DMS 273 treated with DMSO at 0.1 percent for 48 hours (cell line): ENCODE measurements at regions not wholly inside any gene's neighbourhood (a gene's known extent, or its start where the extent isn't known, plus 50 kb on each side); places are given as distances from the start of the nearest gene placed in this dataset.
"Not testable (repeated sequence)": the region's sequence is repeated elsewhere in the genome, so short reads cannot be mapped to it uniquely, and the experiment has no call there.

ENCODE experiments used
- DNase-seq: peaks from one replicate; lab custom pipeline; 2025; lab: John Stamatoyannopoulos, UW

DNA sequence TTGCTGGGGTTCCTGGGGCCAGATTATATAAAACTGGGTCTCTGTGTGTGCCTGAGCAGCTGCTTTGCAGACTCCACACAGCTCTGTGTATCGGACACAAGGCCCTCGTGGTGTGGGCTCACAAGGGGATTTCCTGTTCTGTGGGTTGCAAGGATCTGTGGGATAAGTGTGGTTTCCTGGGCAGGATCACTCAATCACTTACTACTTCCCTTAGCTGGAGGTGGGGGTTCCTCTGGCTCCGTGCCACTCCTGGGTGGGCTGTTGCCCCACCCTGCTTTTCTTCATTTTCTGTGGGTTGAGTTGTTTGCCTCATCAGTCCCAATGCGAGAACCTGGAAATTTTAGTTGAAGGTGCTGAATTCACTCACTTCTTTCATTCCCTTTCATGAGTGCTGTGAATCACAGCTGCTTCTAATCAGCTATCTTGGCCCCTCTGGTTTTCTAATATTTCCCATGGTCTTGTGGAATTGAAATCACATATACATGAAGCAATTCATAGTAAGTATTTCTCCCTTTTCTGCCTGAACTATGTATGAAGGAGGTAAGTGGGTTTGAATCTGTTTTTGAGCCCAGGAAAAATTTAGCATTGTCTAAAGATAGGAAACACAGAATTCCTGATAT, 196.3 kb downstream of the DCDC2C start:
- DNase-seq = no peak

DNA sequence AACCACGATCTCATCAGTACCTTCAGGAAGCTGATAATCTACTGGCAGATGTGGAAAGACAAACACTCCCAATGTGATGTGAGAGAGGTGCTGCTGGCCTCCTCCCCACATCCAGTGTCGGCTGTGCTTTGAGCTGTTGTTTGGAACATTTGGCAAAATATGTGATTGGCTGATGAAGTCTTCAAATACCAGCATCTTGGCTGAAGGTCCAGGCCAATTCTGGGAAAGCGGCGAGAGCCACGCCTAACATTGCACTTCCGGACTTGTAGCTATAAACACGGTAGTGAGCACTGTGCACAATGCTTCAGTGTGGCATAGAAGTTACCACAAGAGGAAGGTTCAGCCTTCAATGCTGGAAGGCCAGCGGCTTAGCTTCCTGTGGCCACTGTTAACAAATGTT, 198.8 kb downstream of the DCDC2C start:
- DNase-seq = no peak

DNA sequence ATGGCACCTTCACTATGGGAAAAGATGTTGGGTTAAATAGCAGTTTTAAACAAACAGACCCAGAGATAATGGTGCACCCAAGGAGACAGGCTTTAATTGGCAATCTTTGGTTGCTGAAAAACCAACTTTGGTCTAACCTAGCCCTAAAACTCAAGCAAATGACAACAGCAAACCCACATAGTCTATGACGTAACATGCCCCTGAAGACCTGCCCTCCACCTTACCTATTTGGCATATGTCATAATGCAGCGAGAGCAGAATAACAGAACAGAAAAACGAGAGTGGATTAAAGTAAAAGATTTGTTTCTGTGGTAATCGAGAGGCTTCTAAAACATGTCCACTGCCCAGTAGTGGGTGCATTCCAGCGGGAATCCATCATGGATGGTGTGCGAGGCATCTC, 200.7 kb downstream of the DCDC2C start:
- no peak for DNase-seq

DNA sequence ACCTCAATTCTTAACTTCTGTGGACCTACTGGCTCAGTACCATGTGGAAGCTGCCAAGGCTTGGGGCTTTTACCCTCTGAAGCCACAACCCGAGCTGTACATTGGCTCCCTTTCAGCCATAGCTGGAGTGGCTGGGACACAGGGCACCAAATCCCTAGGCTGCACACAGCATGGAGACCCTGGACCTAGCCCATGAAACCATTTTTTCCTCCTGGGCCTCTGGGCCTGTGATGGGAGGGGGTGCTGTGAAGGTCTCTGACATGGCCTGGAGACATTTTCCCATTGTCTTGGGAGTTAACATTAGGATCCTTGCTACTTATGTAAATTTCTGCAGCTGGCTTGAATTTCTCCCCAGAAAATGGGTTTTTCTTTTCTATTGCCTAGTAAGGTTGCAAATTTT, 205.1 kb downstream of the DCDC2C start:
- not testable (repeated sequence) for DNase-seq

DNA sequence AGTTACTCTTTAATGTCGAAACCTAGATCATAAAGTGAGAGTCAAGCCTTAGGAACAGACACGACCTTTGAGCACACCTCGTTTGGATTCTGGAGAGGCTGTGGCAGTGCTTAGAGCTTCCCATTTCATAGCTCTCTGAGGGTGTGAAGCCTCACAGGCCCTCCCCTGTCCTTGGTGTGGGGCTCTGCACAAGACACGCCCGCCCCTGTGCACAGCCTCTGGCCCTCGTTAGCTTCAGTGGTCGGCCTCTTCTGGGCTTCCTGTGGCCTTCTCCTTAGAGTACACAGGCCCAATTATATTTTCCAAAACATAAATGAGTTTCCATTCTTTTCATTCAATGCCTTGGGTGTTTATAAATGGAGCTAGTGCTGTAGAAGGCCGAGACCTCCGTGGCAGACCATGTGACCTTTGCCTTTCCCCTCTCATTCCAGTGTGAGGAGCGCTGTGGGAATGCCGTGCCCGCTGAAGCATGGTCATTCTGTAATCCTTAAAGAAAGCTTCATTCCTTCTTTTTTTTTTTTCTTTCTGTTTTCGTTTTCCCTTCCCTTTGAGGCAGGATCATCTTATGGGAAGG, 208.6 kb downstream of the DCDC2C start:
- no peak for DNase-seq

DNA sequence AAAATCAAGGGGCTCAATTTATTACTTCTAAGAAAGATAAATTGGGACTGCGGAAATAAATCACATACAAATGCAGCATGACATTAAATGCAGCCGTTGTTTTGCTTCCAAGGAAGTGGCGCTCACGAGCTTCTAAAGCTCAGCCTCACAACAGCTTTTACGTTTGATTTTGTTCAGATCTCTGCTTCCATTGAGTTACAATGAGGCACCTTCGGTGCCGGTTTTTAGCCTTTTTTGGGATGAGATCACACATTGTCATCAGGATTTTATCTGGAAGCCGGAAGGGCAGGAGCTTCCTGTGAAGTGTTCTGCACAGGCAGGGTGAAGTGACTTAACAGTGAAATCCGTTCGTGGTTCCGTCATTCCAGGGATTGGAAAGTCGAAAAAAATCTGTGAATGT, 209.8 kb downstream of the DCDC2C start:
- DNase-seq = no peak

DNA sequence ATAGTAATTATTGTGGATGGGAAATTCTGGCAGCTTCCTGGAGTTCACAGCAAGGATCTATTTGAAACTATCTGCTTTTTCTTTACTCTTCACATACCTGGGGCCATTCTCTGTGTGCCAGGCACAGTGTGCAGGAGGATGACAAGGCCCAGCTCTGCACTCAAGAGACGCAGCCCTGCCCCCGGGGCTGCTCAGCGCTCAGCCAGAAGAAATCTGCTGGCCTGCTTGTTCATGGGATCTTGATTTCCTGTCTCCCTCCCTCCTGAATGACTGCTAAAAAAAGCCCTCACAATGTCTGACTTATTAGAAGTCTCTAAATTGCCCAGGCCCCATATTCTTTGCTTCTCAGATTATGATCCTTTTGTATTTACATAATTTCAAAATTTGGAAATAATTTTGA, 210.9 kb downstream of the DCDC2C start:
- no peak for DNase-seq

DNA sequence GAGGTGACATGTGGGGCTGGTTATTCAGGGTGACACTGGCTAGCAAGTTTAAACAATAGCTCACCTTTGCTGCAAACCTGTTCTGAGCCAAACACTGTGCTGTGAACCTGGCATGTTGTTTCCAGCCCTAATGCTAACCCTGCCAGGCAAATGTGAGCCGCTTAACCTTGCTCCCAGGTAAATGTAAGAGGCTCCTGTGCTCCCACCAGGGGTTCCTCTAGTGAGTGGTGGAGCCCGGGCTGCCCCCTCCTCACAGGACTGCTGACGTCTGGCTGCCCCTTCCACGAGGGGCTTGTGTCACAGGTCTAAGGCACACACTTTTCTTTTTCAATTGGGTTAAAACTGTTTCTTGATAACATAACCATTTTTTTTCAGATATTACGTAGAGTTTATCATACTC, 223.7 kb downstream of the DCDC2C start:
- no peak for DNase-seq

DNA sequence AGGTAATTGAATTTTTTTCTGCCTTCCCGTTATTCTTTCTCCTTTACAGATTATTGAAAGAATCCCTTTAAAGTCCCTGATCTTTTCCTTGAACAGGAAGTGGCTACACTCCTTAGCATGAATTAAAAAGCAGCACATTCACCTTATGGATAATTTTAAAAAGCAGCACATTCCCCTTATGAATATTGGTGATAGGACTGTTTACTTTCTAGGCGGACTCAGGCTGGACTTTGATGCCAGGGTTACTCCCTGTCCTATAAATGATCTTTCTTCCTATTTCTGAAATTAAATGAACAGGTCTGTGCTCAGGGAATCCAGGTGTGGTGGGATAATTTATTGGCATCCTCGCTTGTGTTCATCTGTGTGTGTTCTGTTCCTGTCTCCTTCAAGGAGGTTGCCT, 226.0 kb downstream of the DCDC2C start:
- no peak for DNase-seq

DNA sequence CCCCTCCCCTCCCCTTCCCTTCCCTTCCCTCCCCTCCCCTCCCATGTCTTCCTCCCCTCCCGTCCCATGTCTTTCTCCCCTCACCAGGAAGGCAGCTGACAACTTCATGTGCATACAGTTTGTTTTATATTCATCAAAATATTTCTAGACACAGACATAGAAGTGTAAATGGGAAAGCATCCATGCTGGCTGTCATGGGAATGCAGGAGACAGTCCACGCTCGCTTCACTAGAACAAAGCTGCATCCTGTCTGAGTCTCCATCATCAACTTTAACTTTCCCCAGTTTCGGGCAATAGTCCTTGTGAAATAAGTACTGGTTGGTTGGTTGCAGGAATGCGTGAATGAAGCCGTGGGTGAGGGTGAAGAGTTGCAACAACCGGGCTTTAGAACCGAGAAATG, 226.9 kb downstream of the DCDC2C start:
- DNase-seq = no peak

DNA sequence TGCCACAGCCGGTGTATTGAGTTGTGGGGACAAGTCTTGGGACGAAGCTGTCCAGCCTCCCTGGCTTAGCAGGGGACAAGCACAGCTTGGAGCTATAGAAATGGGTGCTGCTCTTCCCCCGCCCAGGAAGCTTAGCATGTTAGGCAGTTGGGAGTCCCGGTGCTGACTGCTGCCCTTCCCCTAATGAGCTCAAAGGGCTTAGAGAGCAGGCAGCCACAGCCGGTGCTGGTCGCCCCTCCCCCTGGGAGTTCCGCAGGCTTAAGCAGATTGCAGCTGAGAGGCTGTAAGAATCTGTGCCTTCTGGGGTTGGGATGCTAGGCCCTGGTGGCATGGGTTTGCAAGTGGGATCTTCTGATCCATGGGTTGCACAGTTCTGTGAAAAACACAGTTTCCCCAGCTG, 237.3 kb downstream of the DCDC2C start:
- DNase-seq = no peak

DNA sequence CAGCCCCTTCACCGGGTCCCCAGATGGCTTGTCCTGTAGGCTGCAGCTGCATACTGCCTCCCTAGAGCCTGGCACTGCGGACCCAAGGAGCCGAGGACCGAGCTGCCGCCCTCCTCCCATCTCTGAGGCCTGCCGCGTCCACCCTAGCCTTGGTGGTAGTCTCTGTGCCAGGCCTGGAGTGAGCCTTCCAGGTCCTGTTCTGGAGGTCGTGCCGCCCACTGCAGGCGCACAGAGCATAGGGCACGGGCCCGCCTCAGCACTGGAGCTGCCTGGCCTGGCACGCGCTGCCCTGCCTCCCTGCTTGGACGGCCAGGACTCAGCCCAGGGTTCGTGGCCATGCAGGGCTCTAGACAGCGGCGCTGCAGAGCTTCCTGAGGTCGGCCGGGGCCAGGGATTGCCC, 239.5 kb downstream of the DCDC2C start:
- no peak for DNase-seq

DNA sequence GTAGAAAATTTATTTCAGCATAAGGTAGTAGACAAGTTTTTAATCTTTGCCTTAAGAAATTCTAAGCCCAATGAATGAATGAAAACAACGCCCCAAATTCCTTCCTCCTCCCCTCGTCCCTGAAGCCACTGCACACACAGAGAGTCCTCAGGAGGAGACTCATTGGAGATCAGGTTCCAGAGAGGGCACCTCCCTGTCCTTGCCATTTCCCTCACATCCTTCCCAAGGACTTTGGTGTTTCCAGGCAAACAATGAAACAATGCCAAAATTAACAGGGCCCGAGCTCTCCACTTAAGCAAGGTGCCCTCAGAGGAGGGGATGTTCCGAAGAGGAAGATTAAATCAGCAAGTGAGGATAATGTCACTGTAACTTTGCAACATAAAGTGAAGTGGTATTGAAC, 240.7 kb downstream of the DCDC2C start:
- DNase-seq = no peak

DNA sequence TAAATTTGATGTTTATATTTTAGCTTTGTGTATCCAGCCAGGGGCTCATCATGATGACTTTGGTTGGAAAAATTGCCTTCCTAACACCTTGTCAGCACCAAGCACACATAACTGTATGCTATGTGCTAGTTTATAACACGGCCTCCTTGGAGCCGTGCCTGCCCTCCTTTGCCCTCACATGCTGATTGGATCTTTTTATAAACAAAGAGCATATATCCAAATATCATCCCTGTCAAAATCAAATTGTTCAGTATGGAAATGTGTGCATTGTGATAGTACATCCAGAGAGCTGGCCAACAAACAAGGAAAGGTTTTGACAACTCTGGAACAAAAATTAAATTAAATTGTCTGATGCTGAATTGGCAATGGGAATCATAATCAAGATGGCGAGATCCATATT, 241.5 kb downstream of the DCDC2C start:
- no peak for DNase-seq

DNA sequence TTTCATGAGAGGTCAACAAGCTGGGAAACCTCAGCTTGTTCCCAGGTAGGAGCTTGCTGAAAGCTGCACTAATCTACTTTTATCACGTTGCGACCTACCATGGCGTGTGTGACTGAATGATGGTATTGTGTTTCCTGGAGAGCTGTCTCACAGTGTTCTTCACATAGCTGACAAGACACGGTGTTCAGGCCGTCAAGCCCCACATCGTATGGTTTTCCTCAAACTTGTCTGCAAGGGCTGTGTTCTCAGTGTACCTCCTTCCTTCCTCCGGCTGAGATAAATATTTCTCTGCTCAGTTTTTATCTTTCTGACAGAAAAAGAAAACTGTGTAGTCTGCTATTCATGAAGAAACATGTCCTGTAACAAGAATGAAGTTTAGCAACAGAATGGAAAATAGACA, 244.8 kb downstream of the DCDC2C start:
- no peak for DNase-seq

DNA sequence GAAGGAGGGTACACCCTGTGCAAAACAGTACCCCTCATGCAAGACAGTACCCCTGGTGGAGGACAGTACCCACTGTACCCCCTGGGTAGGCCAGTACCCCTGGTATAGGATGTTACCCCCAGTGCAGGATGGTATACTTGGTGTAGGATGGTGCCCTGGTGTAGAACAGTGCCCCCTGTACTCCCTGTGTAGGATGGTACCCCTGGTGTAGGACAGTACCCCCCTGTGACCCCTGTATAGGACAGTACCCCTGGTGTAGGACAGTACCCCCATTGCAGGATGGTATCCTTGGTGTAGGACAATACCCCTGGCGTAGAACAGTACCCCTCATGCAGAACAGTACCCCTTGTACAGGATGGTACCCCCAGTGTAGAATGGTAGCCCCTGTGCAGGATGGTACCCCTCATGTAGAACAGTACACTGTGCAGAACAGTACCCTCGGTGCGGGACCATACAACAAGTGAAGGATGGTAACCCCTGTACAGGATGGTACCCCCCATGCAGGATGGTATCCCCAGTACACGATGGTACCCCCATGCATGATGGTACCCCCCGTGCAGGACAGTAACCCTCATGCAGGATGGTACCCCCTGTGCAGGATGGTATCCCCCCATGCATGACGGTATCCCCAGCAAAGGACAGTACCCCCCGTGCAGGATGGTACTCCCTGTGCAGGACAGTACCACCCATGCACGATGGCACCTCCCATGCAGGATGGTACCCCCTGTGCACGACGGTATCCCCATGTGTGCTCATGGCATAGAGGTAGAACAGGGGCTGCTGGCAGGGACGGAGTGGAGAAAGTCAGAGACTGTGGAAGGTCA, 248.0 kb downstream of the DCDC2C start:
- DNase-seq = no peak

DNA sequence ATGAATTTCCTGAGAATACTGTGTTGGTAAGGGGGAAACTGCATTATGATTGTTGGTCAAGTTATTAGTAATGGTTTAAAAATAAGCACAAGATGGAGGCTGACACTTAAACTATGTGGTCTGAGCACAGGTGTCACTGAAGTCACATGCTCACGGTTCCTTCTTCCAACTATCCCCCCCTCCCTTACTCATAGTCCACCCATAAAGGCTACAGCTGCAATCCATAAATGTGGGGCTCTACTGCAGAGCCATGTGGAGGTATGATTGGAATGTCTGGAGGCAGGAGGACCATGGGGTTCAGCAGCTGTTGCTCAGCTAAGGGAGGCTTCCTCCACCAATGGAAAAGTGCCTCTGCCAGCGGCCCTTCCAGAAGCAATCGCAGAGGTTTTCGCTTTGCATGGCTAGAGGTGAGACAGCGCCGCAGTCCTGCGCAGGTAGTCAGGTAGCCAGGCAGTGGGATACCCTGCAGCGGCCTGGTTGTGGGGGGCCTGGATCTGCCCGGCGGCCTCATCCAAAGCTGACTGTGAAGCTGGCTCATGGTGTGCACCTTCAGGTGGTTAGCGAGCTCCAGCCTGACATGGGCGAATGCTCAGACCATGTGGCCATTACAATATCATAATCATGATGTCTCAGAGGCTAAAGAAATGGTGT, 249.6 kb downstream of the DCDC2C start:
- no peak for DNase-seq

DNA sequence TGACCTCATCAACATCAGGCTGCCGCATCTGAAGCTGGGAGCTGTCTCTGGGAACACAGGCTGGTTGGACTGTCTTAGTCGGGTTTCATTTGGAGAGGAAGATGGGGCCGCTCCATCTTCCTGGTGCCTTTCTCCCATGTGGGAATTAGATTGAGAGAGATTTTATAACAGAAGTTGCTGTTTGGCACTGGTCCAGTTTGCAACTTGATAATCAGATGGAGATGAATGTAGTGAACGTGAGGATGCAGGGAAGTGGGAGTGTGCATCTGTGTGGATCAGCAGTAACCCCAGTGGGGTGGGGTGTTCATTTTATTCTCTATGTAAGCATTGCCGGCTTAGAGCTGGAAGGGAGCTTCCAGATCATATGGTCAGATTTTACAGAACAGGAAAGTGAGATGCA, 250.9 kb downstream of the DCDC2C start:
- no peak for DNase-seq

DNA sequence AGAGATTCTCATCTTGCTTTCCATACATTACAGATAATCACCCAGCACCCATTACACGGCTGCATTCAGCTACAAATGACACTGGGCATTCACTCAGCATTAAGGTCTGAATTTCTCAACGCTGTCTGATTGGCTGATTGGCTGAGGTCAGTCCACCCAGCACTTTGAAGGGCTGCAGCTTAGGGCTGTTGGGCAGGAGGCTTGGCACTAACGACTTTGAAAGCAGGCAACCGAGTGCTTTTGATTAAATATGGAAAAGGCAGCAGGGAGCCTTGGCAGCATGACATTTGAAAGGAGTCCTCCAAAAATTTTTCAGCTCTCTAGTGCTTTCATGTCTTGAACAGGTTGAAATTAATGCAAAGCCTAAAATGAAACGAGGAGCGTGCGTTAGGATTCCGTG, 253.0 kb downstream of the DCDC2C start:
- DNase-seq = no peak

DNA sequence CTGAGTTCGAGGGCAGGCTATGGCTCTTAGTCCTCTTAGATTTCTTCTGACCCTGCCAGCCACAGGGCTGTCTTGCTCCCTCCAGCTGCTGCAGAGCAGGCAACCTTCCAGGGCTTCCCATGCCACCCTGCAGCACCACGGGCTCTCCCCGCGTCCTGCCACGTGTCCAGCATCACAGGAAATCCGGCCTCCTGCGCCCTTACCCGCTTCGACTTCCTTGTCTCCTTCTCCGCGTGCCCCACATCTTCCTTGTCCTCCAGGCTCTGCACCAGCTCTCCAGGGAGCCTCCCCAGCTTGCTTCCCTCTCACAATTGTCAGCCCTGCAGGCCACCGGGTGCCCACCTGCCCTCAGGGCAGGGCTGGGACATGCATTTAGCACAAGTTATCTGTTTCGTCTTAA, 253.5 kb downstream of the DCDC2C start:
- DNase-seq = no peak

DNA sequence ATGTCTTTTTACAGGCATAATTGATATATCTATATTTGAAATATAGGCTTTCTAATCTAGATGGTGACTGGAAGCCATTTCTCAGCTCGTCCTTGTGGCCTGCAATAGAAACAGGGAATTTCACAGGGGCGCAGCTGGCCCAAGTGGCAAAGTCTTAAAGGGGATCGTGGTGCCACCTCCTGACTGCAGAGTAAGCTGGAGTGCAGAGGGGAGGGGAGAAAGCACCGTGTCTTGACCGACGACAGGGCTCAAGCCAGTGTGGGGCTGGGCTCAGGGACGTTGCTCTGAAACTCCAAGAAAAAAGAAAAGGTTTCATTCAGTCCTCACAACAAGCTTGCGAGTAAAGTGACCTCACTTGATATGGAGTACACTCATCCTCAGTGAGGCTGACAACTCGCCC, 255.1 kb downstream of the DCDC2C start:
- no peak for DNase-seq

DNA sequence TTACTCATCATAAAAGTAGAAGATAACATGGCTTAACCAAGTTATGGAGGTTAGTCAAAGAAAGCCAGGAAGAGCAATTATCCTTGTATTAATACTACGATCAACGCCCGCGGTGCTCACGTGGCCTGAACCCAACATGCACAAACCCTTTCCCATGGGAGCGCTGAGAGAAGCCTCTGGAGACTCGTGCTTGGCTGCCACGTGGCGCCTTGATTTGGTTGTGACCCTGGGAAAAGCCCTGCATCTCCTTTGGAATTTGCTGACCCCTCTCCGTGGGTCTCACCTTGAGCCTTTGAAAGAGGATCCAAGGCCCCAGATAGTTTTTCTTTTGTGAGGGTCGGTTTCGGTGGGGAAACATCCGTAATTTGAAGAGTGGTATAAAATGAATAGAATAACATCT, 255.6 kb downstream of the DCDC2C start:
- DNase-seq = no peak

DNA sequence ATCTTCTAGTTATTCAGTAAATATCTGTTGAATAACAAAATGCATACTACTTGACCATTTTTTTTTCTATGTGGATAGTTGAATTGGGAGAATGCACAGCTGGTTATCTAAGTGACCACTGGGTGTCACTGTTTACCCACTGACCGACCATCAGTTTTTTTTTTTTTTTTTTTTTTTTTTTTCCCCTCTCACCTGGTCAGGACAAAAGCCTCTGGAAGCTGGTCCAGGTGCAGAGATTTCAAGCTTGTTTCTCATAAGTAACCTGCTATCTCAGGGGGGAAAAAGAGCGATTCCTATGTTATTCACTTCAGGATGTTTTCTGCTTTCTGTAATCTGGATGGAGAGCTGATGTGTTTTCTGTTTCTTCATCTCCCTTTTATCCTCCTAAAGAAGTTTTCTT, 256.0 kb downstream of the DCDC2C start:
- DNase-seq = no peak
